A549 (cell line): ENCODE measurements at regions not wholly inside any gene's neighbourhood (a gene's known extent, or its start where the extent isn't known, plus 50 kb on each side); places are given as distances from the start of the nearest gene placed in this dataset.

Experiments
- CHD2 ChIP-seq: fragments of 150-350 bp; IDR thresholded peaks from 2 replicates; pipeline ENCODE4 v1.6.1; 2014; ENCODE audit warnings: low read length; ENCODE audit not compliant: partially characterized antibody
- EP300 ChIP-seq, 2 experiments: fragments of >200 bp; sonication (Bioruptor Twin); formaldehyde crosslinking; IDR thresholded peaks; 2 replicates in 1 of 2; 3 replicates in 1 of 2; pipeline ENCODE4 v1.6.1; 2016 to 2017
- FOSL2 ChIP-seq, 2 experiments: fragments of 450-650 bp in 1 of 2; fragments of >200 bp in 1 of 2; sonication (Bioruptor Twin) in 1 of 2; formaldehyde crosslinking; IDR thresholded peaks; 2 replicates each; pipeline versions ENCODE4 v1.5.0 to v1.6.1; 2016 to 2020; ENCODE audit warnings: mild to moderate bottlenecking in 1 of 2, moderate library complexity in 1 of 2
- HOXB13 ChIP-seq: fragments of 250-450 bp; sonication (Bioruptor Pico); IDR thresholded peaks from 2 replicates; pipeline ENCODE4 v1.5.0; 2020; ENCODE audit warnings: low read depth, mild to moderate bottlenecking, moderate library complexity
- MAFK ChIP-seq: fragments of 450-650 bp; IDR thresholded peaks from 2 replicates; pipeline ENCODE4 v1.6.1; 2014; ENCODE audit not compliant: partially characterized antibody
- NFE2L2 ChIP-seq: fragments of 150-350 bp; conservative IDR thresholded peaks from 2 replicates; pipeline ENCODE4 v1.6.1; 2014; ENCODE audit warnings: low read length
- POLR2A ChIP-seq: IDR thresholded peaks from 2 replicates; pipeline ENCODE4 v1.6.1; 2012; ENCODE audit warnings: mild to moderate bottlenecking, low read length
- POLR2AphosphoS2 ChIP-seq: conservative IDR thresholded peaks from 2 replicates; pipeline ENCODE4 v1.6.1; 2012; ENCODE audit warnings: low read length, improper control_type of control experiment, inconsistent platforms
- RAD21 ChIP-seq, 2 experiments: fragments of >200 bp in 1 of 2; sonication (Bioruptor Twin) in 1 of 2; formaldehyde crosslinking in 1 of 2; IDR thresholded peaks in 1 of 2; conservative IDR thresholded peaks in 1 of 2; 2 replicates in 1 of 2; 3 replicates in 1 of 2; pipeline ENCODE4 v1.6.1; 2012 to 2018; ENCODE audit warnings: inconsistent platforms in 1 of 2
- RFX5 ChIP-seq: fragments of 450-650 bp; IDR thresholded peaks from 2 replicates; pipeline ENCODE4 v1.7.1; 2014; ENCODE audit warnings: antibody characterized with exemption, mild to moderate bottlenecking, moderate library complexity
- TF ChIP-seq, protein P1 (sequence below): fragments of >200 bp; sonication (Bioruptor Twin); formaldehyde crosslinking; IDR thresholded peaks from 3 replicates; pipeline ENCODE4 v1.5.1; 2016
- TF ChIP-seq, protein P2 (sequence below): IDR thresholded peaks from 2 replicates; pipeline ENCODE4 v1.6.1; 2012

DNA sequence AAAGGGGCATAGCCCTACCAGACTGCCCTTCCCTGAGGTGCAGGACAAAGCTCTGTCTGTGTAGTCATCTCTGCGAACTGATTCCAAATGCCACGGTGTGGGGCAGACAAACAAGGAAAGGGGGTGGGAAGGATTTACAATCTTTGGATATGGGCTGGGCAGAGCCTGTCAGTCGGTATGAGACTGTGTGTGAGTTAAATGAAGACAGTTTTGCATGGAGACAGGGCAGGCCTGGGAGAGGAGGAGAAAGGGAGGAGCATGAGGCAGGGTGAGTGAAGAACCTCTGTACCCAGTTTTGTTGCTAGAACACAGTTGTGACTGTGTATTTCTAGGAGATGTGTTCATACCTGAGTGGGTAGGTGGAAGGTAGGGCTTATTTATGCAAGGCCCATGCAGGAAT, 59.4 kb upstream of the MSN start:
- TF ChIP-seq, protein P1, sequence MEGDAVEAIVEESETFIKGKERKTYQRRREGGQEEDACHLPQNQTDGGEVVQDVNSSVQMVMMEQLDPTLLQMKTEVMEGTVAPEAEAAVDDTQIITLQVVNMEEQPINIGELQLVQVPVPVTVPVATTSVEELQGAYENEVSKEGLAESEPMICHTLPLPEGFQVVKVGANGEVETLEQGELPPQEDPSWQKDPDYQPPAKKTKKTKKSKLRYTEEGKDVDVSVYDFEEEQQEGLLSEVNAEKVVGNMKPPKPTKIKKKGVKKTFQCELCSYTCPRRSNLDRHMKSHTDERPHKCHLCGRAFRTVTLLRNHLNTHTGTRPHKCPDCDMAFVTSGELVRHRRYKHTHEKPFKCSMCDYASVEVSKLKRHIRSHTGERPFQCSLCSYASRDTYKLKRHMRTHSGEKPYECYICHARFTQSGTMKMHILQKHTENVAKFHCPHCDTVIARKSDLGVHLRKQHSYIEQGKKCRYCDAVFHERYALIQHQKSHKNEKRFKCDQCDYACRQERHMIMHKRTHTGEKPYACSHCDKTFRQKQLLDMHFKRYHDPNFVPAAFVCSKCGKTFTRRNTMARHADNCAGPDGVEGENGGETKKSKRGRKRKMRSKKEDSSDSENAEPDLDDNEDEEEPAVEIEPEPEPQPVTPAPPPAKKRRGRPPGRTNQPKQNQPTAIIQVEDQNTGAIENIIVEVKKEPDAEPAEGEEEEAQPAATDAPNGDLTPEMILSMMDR: no peak
- TF ChIP-seq, protein P2, sequence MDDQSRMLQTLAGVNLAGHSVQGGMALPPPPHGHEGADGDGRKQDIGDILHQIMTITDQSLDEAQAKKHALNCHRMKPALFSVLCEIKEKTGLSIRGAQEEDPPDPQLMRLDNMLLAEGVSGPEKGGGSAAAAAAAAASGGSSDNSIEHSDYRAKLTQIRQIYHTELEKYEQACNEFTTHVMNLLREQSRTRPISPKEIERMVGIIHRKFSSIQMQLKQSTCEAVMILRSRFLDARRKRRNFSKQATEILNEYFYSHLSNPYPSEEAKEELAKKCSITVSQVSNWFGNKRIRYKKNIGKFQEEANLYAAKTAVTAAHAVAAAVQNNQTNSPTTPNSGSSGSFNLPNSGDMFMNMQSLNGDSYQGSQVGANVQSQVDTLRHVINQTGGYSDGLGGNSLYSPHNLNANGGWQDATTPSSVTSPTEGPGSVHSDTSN: no peak
- TF ChIP-seq RFX5 (no peak), POLR2A (no peak), RAD21 (conservative IDR thresholded peaks at IDR 0.05 in 1 of 2, IDR thresholded peaks at IDR 0.05 in 1 of 2) (no peak), POLR2AphosphoS2 (no peak), HOXB13 (CRISPR knock-in tag) (no peak), NFE2L2 (no peak), FOSL2 (IDR thresholded peaks at IDR 0.05) (no peak), FOSL2 (CRISPR knock-in tag; IDR thresholded peaks at IDR 0.05) (no peak), MAFK (no peak), EP300 (IDR thresholded peaks at IDR 0.05) (no peak), CHD2 (no peak)
